Naive B cell (primary cell): ENCODE measurements at regions not wholly inside any gene's neighbourhood (a gene's known extent, or its start where the extent isn't known, plus 50 kb on each side); places are given as distances from the start of the nearest gene placed in this dataset.
A peak's percentile ranks its signal among the peaks of the same experiment; 100 is the strongest.

Experiments
- ATAC-seq, 2 donors: fragments of 150-1000 bp; cut with Tn5 transposase; 2 replicates each; pipeline ENCODE4 v1.10.0; 2021; ENCODE audit warnings: low read depth in 2 of 2, mild to moderate bottlenecking in 2 of 2, moderate library complexity in 2 of 2
- DNase-seq: peaks from one replicate; pipeline ENCODE4 v3.0.0; 2022
- H3K27ac Mint-ChIP-seq, 6 donors: one replicate each; pipeline ENCODE4 v1.8.0; 2020 to 2022; ENCODE audit warnings: mild to moderate bottlenecking in 6 of 6, mixed read lengths in 6 of 6, moderate library complexity in 5 of 6, inconsistent platforms in 2 of 6
- H3K27me3 Mint-ChIP-seq, 3 donors: one replicate each; pipeline ENCODE4 v1.8.0; 2021 to 2022; ENCODE audit warnings: mixed read lengths in 3 of 3, mild to moderate bottlenecking in 1 of 3
- H3K36me3 Mint-ChIP-seq, 2 donors: one replicate each; pipeline ENCODE4 v1.8.0; 2020 to 2022; ENCODE audit warnings: mixed read lengths in 2 of 2, inconsistent platforms in 1 of 2, mild to moderate bottlenecking in 1 of 2
- H3K4me1 Mint-ChIP-seq, 3 donors: one replicate each; pipeline ENCODE4 v1.8.0; 2020 to 2022; ENCODE audit warnings: mixed read lengths in 3 of 3, inconsistent platforms in 1 of 3, mild to moderate bottlenecking in 1 of 3, moderate library complexity in 1 of 3
- H3K4me3 Mint-ChIP-seq, 8 donors: one replicate each; pipeline ENCODE4 v1.8.0; 2020 to 2022; ENCODE audit warnings: mild to moderate bottlenecking in 8 of 8, mixed read lengths in 8 of 8, moderate library complexity in 8 of 8, inconsistent platforms in 2 of 8
- H3K9me3 Mint-ChIP-seq, 7 donors: one replicate each; pipeline ENCODE4 v1.8.0; 2020 to 2022; ENCODE audit warnings: mixed read lengths in 7 of 7, mild to moderate bottlenecking in 5 of 7, inconsistent platforms in 2 of 7, moderate library complexity in 1 of 7

GRCh38 chr2:88826399-88826798, 134.9 kb downstream of the RPIA start:
- H3K4me1 Mint-ChIP-seq: peaks cover 13 to 19% (median 19%) of the 10 kb centered on the region in 3 donors
- DNase-seq (no peak), ATAC-seq (no peak)
- H3K27me3 Mint-ChIP-seq: no peaks in the 10 kb centered on the region
- H3K4me3 Mint-ChIP-seq: no peak overlapping the region
- no peak overlapping the region for H3K27ac Mint-ChIP-seq
- H3K36me3 Mint-ChIP-seq: no peaks in the 10 kb centered on the region
- no peaks in the 10 kb centered on the region for H3K9me3 Mint-ChIP-seq

GRCh38 chr2:88827821-88828220, 136.3 kb downstream of the RPIA start:
- Mint-ChIP-seq H3K4me1 (peaks cover 22 to 32% (median 31%) of the 10 kb centered on the region in 3 donors), H3K27ac (no peak overlapping the region), H3K36me3 (no peaks in the 10 kb centered on the region), H3K9me3 (no peaks in the 10 kb centered on the region), H3K4me3 (no peak overlapping the region), H3K27me3 (no peaks in the 10 kb centered on the region)
- DNase-seq (no peak), ATAC-seq (no peak)

GRCh38 chr2:88828397-88829137, 137.1 kb downstream of the RPIA start:
- ATAC-seq: no peak
- H3K27ac Mint-ChIP-seq: no peak overlapping the region
- no peak for DNase-seq
- H3K9me3 Mint-ChIP-seq: no peaks in the 10 kb centered on the region
- peak overlapping the region in 2 of 8 donors; percentile 32 to 37 for H3K4me3 Mint-ChIP-seq
- no peaks in the 10 kb centered on the region for H3K36me3 Mint-ChIP-seq
- H3K4me1 Mint-ChIP-seq: peaks cover 24 to 34% (median 33%) of the 10 kb centered on the region in 3 donors
- no peaks in the 10 kb centered on the region for H3K27me3 Mint-ChIP-seq

- H3K4me3 Mint-ChIP-seq: peak overlapping the region in 1 of 8 donors; percentile 59
- no peaks in the 10 kb centered on the region for H3K27me3 Mint-ChIP-seq
- DNase-seq: no peak
- no peak for ATAC-seq
- H3K27ac Mint-ChIP-seq: peak overlapping the region in 2 of 6 donors; percentile 17 to 89
- H3K4me1 Mint-ChIP-seq: peaks cover 28 to 39% (median 33%) of the 10 kb centered on the region in 3 donors
- no peaks in the 10 kb centered on the region for H3K36me3 Mint-ChIP-seq
- H3K9me3 Mint-ChIP-seq: no peaks in the 10 kb centered on the region
Measured at GRCh38 chr2:88829607-88830463, 138.4 kb downstream of the RPIA start.

- Mint-ChIP-seq H3K36me3 (no peaks in the 10 kb centered on the region), H3K4me3 (peak overlapping the region in 5 of 8 donors; percentile 80 to 91 (median 90)), H3K4me1 (peaks cover 32 to 50% (median 36%) of the 10 kb centered on the region in 3 donors), H3K27me3 (no peaks in the 10 kb centered on the region), H3K9me3 (no peaks in the 10 kb centered on the region), H3K27ac (peak overlapping the region in 5 of 6 donors; percentile 56 to 96 (median 96))
- DNase-seq (no peak), ATAC-seq (no peak)
Measured at GRCh38 chr2:88831071-88831791, 139.8 kb downstream of the RPIA start.

- peaks cover 34 to 56% (median 40%) of the 10 kb centered on the region in 3 donors for H3K4me1 Mint-ChIP-seq
- no peaks in the 10 kb centered on the region for H3K36me3 Mint-ChIP-seq
- H3K27ac Mint-ChIP-seq: peak overlapping the region; percentile 69 to 99 (median 96)
- H3K27me3 Mint-ChIP-seq: no peaks in the 10 kb centered on the region
- ATAC-seq (peak; percentile 69 to 70), DNase-seq (peak; percentile 78)
- no peaks in the 10 kb centered on the region for H3K9me3 Mint-ChIP-seq
- H3K4me3 Mint-ChIP-seq: peak overlapping the region; percentile 84 to 95 (median 90)
Measured at GRCh38 chr2:88831792-88832248, 140.3 kb downstream of the RPIA start.

- ATAC-seq (peak; percentile 83 to 87), DNase-seq (peak; percentile 55)
- peak overlapping the region; percentile 79 to 99 (median 96) for H3K27ac Mint-ChIP-seq
- no peaks in the 10 kb centered on the region for H3K27me3 Mint-ChIP-seq
- H3K4me1 Mint-ChIP-seq: peaks cover 34 to 59% (median 40%) of the 10 kb centered on the region in 3 donors
- H3K9me3 Mint-ChIP-seq: no peaks in the 10 kb centered on the region
- H3K4me3 Mint-ChIP-seq: peak overlapping the region; percentile 84 to 95 (median 90)
- no peaks in the 10 kb centered on the region for H3K36me3 Mint-ChIP-seq
Measured at GRCh38 chr2:88832311-88832991, 141.0 kb downstream of the RPIA start.

GRCh38 chr2:88832992-88833389, 141.5 kb downstream of the RPIA start:
- Mint-ChIP-seq H3K4me1 (peaks cover 36 to 61% (median 37%) of the 10 kb centered on the region in 3 donors), H3K27me3 (no peaks in the 10 kb centered on the region), H3K4me3 (peak overlapping the region; percentile 84 to 95 (median 90)), H3K27ac (peak overlapping the region; percentile 79 to 99 (median 96)), H3K36me3 (no peaks in the 10 kb centered on the region), H3K9me3 (no peaks in the 10 kb centered on the region)
- ATAC-seq: no peak
- DNase-seq: no peak

GRCh38 chr2:88834376-88834775, 142.9 kb downstream of the RPIA start:
- H3K4me1 Mint-ChIP-seq: peaks cover 37 to 66% (median 42%) of the 10 kb centered on the region in 3 donors
- DNase-seq: no peak
- no peak for ATAC-seq
- H3K4me3 Mint-ChIP-seq: peak overlapping the region; percentile 42 to 85 (median 76)
- peak overlapping the region; percentile 7 to 100 (median 94) for H3K27ac Mint-ChIP-seq
- H3K27me3 Mint-ChIP-seq: no peaks in the 10 kb centered on the region
- H3K9me3 Mint-ChIP-seq: no peaks in the 10 kb centered on the region
- no peaks in the 10 kb centered on the region for H3K36me3 Mint-ChIP-seq

GRCh38 chr2:88834866-88835265, 143.4 kb downstream of the RPIA start:
- no peak for ATAC-seq
- peaks cover 36 to 67% (median 44%) of the 10 kb centered on the region in 3 donors for H3K4me1 Mint-ChIP-seq
- peak overlapping the region; percentile 42 to 91 (median 78) for H3K4me3 Mint-ChIP-seq
- DNase-seq: no peak
- no peaks in the 10 kb centered on the region for H3K9me3 Mint-ChIP-seq
- no peaks in the 10 kb centered on the region for H3K27me3 Mint-ChIP-seq
- no peaks in the 10 kb centered on the region for H3K36me3 Mint-ChIP-seq
- H3K27ac Mint-ChIP-seq: peak overlapping the region; percentile 86 to 100 (median 100)

GRCh38 chr2:88835726-88836125, 144.3 kb downstream of the RPIA start:
- ATAC-seq (no peak), DNase-seq (no peak)
- H3K4me1 Mint-ChIP-seq: peaks cover 39 to 76% (median 49%) of the 10 kb centered on the region in 3 donors
- no peaks in the 10 kb centered on the region for H3K27me3 Mint-ChIP-seq
- peak overlapping the region in 7 of 8 donors; percentile 42 to 91 (median 71) for H3K4me3 Mint-ChIP-seq
- H3K36me3 Mint-ChIP-seq: no peaks in the 10 kb centered on the region
- no peaks in the 10 kb centered on the region for H3K9me3 Mint-ChIP-seq
- peak overlapping the region; percentile 96 to 100 (median 100) for H3K27ac Mint-ChIP-seq

GRCh38 chr2:88836351-88836750, 144.9 kb downstream of the RPIA start:
- Mint-ChIP-seq H3K36me3 (no peaks in the 10 kb centered on the region), H3K9me3 (no peaks in the 10 kb centered on the region), H3K27ac (peak overlapping the region; percentile 96 to 100 (median 100)), H3K27me3 (no peaks in the 10 kb centered on the region), H3K4me3 (peak overlapping the region; percentile 35 to 91 (median 70)), H3K4me1 (peaks cover 40 to 78% (median 44%) of the 10 kb centered on the region in 3 donors)
- DNase-seq (no peak), ATAC-seq (no peak)
